KOPT-K1 (cell line): ENCODE measurements at regions not wholly inside any gene's neighbourhood (a gene's known extent, or its start where the extent isn't known, plus 50 kb on each side); places are given as distances from the start of the nearest gene placed in this dataset.
"Not testable (repeated sequence)": the region's sequence is repeated elsewhere in the genome, so short reads cannot be mapped to it uniquely, and the experiment has no call there.

Experiments used
- H3K27ac ChIP-seq: fragments of 200-600 bp; sonication (generic); 2 replicates; pipeline ENCODE4 v1.5.1; 2016; ENCODE audit warnings: antibody characterized with exemption, mild to moderate bottlenecking, low read depth, low read length; ENCODE audit not compliant: poor library complexity, severe bottlenecking
- H3K36me3 ChIP-seq: fragments of 200-600 bp; sonication (generic); 2 replicates; pipeline ENCODE4 v1.5.1; 2017; ENCODE audit warnings: antibody characterized with exemption, mild to moderate bottlenecking, low read length, moderate library complexity; ENCODE audit not compliant: insufficient read depth
- H3K9me3 ChIP-seq: fragments of 200-600 bp; sonication (generic); 2 replicates; pipeline ENCODE4 v1.5.1; 2017; ENCODE audit warnings: antibody characterized with exemption, low read length, mild to moderate bottlenecking; ENCODE audit not compliant: insufficient read depth, poor library complexity, severe bottlenecking

DNA sequence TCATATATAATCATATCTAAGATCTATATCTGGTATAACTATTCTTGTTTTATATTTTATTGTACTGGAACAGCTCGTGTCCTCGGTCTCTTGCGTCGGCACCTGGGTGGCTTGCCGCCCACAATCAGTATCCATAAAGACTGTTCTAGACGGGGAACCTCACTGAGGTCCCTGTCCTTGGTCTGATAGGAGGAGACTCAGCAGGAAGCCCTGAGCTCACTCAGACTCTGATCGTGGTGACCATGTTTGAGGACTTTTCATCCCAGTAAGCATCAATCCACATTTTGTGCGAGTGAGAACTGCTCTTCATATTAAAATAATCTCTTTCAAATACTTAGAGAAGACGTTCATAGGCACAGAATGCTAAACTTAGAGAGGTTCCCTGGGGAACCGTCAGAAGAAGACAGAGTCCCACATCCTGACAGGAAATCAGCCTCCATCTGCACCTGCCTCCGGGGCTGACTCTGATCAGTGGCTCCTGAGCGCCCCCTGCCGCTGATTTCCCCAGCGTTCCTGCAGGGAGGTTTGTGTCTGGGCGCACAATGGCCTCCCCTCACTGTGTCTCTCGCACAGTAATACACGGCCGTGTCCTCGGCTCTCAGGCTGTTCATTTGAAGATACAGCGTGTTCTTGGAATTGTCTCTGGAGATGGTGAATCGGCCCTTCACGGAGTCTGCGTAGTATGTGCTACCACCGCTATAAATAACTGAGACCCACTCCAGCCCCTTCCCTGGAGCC, 1065.9 kb downstream of the TMEM121 start:
- not testable (repeated sequence) for H3K36me3 ChIP-seq, H3K9me3 ChIP-seq
- peak overlapping the region; percentile 96 for H3K27ac ChIP-seq

- peak overlapping the region; percentile 3 for H3K27ac ChIP-seq
- H3K36me3 ChIP-seq, result no peaks in the 10 kb centered on the region
- H3K9me3 ChIP-seq, result no peaks in the 10 kb centered on the region
Measured at GRCh38 chr14:106599209-106599608, 1072.8 kb downstream of the TMEM121 start.

DNA sequence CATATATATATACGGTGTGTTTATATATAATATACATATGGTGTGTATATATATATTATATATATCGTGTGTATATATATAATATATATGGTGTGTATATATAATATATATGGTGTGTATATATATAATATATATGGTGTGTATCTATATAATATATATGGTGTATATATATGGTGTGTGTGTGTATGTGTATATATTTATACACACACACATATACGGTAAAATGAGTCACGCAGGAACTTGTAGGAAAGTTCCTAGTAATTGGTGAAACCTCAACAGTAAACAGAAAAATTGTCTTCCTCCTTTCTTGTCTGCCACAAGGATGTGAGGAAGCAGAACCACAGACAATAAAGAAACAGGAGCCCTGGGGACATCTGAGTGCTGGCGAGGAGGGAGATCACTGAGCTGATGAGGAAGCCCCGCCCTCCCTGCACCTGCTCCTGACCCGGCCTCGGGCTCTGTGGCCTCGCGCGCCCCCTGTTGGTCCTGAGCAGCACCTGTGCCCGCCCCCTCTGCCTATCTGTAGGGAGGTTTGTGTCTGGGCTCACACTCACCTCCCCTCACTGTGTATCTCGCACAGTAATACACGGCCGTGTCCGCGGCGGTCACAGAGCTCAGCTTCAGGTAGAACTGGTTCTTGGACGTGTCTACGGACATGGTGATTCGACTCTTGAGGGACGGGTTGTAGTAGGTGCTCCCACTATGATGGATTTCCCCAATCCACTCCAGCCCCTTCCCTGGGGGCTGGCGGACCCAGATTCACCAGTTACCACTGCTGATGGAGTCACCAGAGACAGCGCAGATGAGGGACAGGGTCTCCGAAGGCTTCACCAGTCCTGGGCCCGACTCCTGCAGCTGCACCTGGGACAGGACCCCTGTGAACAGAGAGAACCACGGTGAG, 1079.4 kb downstream of the TMEM121 start:
- no peaks in the 10 kb centered on the region for H3K9me3 ChIP-seq

GRCh38 chr14:106606936-106607335, 1080.6 kb downstream of the TMEM121 start:
- Histone ChIP-seq H3K36me3 (no peaks in the 10 kb centered on the region), H3K9me3 (no peaks in the 10 kb centered on the region), H3K27ac (no peak overlapping the region)

More for the DNA sequence above, 1079.4 kb downstream of the TMEM121 start:
- H3K27ac ChIP-seq, result peak overlapping the region; percentile 55
- no peaks in the 10 kb centered on the region for H3K36me3 ChIP-seq

DNA sequence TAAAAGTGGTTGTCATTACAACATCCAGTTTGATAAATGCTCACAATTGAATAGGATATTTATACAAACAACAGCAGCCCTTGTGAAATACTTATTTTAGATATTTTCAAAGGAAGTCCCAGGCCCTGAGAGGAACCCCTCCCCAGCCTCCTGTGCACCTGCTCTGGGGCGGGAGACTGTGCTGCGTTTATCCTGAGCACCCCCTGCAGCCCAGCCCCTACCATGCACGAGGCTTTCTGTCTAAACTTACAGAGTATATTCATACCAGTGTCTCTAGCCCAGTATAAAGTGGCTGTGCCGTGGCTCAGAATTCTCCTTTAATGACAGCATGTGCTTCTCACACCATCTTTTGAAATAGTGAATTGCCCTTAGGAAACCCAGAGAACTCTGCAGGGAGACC, 1084.3 kb downstream of the TMEM121 start:
- Histone ChIP-seq H3K9me3 (no peaks in the 10 kb centered on the region), H3K27ac (no peak overlapping the region), H3K36me3 (no peaks in the 10 kb centered on the region)

DNA sequence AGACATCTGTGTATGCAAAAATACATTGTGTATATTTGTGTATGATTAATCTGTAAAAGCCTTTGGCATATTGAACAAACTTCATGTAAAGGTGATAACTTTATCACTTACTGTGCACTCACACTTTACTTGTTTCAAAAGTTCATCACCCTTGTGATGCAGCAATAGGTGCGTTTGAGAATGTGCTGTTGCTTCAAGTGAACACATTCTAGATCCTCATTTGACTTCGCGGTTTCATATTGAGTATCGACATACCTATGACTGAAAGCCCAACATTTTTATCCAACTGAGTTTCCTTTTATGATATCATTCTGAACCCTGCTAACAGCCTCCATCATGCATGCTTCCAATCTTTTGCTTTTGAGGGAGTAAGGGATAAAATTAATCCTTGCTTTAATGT, 1086.9 kb downstream of the TMEM121 start:
- H3K9me3 ChIP-seq, result no peaks in the 10 kb centered on the region
- no peak overlapping the region for H3K27ac ChIP-seq
- H3K36me3 ChIP-seq, result no peaks in the 10 kb centered on the region

DNA sequence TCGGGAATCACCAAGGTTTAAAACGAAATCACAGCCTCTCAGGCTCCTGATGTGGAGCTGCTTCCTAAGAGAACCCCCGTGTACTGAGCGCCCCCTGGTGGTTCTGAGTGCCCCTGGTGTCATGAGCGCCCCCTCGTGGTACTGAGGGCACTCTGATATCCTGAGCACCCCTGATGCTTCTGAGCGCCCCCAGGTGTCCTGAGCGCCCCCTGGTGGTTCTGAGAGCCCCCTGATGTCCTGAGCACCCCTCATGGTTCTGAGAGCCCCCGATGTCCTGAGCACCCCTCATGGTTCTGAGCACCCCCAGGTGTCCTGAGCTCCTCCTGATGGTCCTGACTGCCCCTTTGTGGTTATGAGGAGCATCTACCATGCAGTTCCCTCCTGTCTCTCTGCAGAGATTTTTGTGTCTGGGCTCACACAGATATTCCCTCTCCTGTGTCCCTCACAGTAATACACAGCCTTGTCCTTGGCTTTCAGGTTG, 1092.1 kb downstream of the TMEM121 start:
- not testable (repeated sequence) for H3K27ac ChIP-seq, H3K9me3 ChIP-seq, H3K36me3 ChIP-seq

- Histone ChIP-seq H3K36me3 (no peaks in the 10 kb centered on the region), H3K9me3 (no peaks in the 10 kb centered on the region), H3K27ac (no peak overlapping the region)
Measured at GRCh38 chr14:106619606-106620005, 1093.2 kb downstream of the TMEM121 start.

GRCh38 chr14:106620368-106620767, 1094.0 kb downstream of the TMEM121 start:
- H3K27ac ChIP-seq, result no peak overlapping the region
- no peaks in the 10 kb centered on the region for H3K9me3 ChIP-seq
- no peaks in the 10 kb centered on the region for H3K36me3 ChIP-seq

GRCh38 chr14:106622200-106622745, 1095.9 kb downstream of the TMEM121 start:
- H3K36me3 ChIP-seq, result no peaks in the 10 kb centered on the region
- no peak overlapping the region for H3K27ac ChIP-seq
- no peaks in the 10 kb centered on the region for H3K9me3 ChIP-seq

GRCh38 chr14:106625186-106625585, 1098.8 kb downstream of the TMEM121 start:
- Histone ChIP-seq H3K9me3 (no peaks in the 10 kb centered on the region), H3K36me3 (no peaks in the 10 kb centered on the region), H3K27ac (no peak overlapping the region)

DNA sequence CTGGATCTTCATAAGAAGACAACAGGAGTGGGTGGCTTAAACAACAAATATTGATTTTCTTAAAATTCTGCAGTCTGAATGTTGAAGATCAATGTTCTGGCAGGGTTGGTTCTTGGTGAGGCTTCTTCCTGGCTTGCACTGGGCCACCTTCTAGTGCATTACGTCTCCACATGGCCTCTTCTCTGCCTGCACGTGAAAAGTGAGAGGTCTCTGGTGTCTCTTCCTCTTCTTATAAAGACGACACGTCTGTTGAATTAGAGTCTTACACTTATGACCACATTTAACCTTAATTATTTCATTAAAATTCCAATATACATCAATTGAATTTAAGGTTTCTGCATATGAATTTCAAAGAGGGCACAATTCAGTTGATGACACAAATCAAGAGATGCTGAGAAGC, 1100.1 kb downstream of the TMEM121 start:
- H3K9me3 ChIP-seq, H3K27ac ChIP-seq, H3K36me3 ChIP-seq: not testable (repeated sequence)

DNA sequence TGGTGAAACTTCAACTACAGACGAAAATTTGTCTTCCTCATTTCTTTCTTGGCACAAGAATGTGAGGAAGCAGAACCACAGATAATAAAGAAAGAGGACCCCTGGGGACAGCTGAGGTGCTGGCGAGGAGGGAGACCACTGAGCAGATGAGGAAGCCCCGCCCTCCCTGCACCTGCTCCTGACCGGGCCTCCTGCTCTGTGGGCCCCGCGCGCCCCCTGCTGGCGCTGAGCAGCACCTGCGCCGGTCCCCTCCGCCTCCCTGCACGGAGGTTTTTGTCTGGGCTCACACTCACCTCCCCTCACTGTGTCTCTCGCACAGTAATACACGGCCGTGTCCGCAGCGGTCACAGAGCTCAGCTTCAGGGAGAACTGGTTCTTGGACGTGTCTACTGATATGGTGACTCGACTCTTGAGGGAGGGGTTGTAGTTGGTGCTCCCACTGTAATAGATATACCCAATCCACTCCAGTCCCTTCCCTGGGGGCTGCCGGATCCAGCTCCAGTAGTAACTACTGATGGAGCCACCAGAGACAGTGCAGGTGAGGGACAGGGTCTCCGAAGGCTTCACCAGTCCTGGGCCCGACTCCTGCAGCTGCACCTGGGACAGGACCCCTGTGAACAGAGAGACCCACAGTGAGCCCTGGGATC, 1100.7 kb downstream of the TMEM121 start:
- H3K36me3 ChIP-seq, H3K9me3 ChIP-seq: not testable (repeated sequence)
- H3K27ac ChIP-seq, result peak overlapping the region; percentile 27

- H3K9me3 ChIP-seq, result no peaks in the 10 kb centered on the region
- no peak overlapping the region for H3K27ac ChIP-seq
- H3K36me3 ChIP-seq, result no peaks in the 10 kb centered on the region
Measured at GRCh38 chr14:106631879-106632278, 1105.5 kb downstream of the TMEM121 start.

GRCh38 chr14:106633721-106634120, 1107.3 kb downstream of the TMEM121 start:
- no peaks in the 10 kb centered on the region for H3K9me3 ChIP-seq
- no peaks in the 10 kb centered on the region for H3K36me3 ChIP-seq

More at GRCh38 chr14:106633721-106634120, 1107.3 kb downstream of the TMEM121 start:
- no peak overlapping the region for H3K27ac ChIP-seq
